ENCODE measurements at regions not wholly inside any gene's neighbourhood (a gene's known extent, or its start where the extent isn't known, plus 50 kb on each side); places are given as distances from the start of the nearest gene placed in this dataset.
A peak's percentile ranks its signal among the peaks of the same experiment; 100 is the strongest.

GRCh38 chr10:70939441-70940003 is 51.2 kb upstream of the PCBD1 start:
- TF ChIP-seq EZH2 (IDR thresholded peaks at IDR 0.05) (no peak), EZH2phosphoT487 (IDR thresholded peaks at IDR 0.05) (no peak)
- TF ChIP-seq, protein P1, sequence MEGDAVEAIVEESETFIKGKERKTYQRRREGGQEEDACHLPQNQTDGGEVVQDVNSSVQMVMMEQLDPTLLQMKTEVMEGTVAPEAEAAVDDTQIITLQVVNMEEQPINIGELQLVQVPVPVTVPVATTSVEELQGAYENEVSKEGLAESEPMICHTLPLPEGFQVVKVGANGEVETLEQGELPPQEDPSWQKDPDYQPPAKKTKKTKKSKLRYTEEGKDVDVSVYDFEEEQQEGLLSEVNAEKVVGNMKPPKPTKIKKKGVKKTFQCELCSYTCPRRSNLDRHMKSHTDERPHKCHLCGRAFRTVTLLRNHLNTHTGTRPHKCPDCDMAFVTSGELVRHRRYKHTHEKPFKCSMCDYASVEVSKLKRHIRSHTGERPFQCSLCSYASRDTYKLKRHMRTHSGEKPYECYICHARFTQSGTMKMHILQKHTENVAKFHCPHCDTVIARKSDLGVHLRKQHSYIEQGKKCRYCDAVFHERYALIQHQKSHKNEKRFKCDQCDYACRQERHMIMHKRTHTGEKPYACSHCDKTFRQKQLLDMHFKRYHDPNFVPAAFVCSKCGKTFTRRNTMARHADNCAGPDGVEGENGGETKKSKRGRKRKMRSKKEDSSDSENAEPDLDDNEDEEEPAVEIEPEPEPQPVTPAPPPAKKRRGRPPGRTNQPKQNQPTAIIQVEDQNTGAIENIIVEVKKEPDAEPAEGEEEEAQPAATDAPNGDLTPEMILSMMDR (IDR thresholded peaks at IDR 0.05): no peak
- H3K4me1 ChIP-seq: peaks cover 3% of the 10 kb centered on the region
- Mint-ChIP-seq H3K4me1 (peaks cover 22% of the 10 kb centered on the region), H3K36me3 (no peaks in the 10 kb centered on the region), H3K27ac (no peak overlapping the region), H3K9me3 (no peaks in the 10 kb centered on the region), H3K27me3 (ENCODE audit: insufficient read depth, low read depth) (peaks cover 6% of the 10 kb centered on the region), H3K4me3 (no peak overlapping the region)
- no peak overlapping the region for H3K4me3 ChIP-seq
- no peak overlapping the region for H3K27ac ChIP-seq
- H3K27me3 ChIP-seq: no peaks in the 10 kb centered on the region
- no peaks in the 10 kb centered on the region for H3K9me3 ChIP-seq (ENCODE audit: low read depth)
- no peak overlapping the region for H3K9ac ChIP-seq
- no peak overlapping the region for H2AFZ ChIP-seq (replicated peaks)
- no peaks in the 10 kb centered on the region for H3K79me2 ChIP-seq (ENCODE audit: low read depth)
- H3K4me2 ChIP-seq: no peak overlapping the region
- H4K20me1 ChIP-seq (ENCODE audit: low read depth): no peaks in the 10 kb centered on the region
- no peaks in the 10 kb centered on the region for H3K36me3 ChIP-seq
- H3F3A ChIP-seq (ENCODE audit: low read depth): peaks cover 4% of the 10 kb centered on the region
- DNase-seq (ENCODE audit: low spot score): no peak

DNA sequence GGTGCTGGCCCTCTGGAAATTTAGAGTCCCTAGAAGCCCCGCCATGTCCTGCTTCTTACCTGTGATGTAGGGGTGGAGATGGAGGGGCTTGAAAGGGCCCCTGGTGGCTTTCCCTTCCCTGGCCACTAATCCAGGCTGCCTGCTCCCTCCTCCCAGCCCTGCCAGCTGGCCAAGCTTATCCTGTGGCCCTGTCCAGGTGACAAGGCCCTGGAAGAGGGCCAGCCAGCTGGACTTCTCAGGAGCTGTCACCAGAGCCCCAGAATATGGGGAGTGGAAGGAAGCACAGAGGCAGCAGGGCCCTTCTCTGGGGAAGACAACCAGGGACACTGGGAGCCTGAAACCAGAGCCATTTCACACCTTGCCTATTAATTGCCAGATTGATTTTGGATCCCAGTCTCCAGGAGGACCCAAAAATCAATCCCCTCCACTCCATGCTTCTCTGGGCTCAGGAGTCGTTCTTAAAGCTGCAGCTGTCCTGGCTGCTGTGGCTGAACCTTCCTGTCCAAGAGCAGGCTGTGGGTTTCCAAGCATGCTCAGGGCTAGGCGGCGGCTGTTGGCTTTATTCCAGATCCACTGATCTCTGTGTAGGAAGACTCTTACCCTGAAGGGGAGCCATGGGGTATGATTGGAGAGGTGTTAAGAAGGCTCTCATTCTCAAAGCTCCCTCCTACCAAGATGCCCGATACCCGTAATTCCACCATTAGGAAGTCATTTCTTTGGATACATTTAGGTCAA is 52.6 kb upstream of the PCBD1 start:
- DNase-seq (ENCODE audit: low spot score): no peak
- TF ChIP-seq, protein P1 (IDR thresholded peaks at IDR 0.05): no peak
- no peak for TF ChIP-seq EZH2phosphoT487 (IDR thresholded peaks at IDR 0.05)
- no peak for TF ChIP-seq EZH2 (IDR thresholded peaks at IDR 0.05)
- Histone ChIP-seq H3K27ac (no peak overlapping the region), H3K4me2 (no peak overlapping the region), H3K79me2 (ENCODE audit: low read depth) (no peaks in the 10 kb centered on the region), H3K4me3 (no peak overlapping the region), H3K27me3 (no peaks in the 10 kb centered on the region), H4K20me1 (ENCODE audit: low read depth) (no peaks in the 10 kb centered on the region), H3K4me1 (peaks cover 3% of the 10 kb centered on the region), H3K9me3 (ENCODE audit: low read depth) (no peaks in the 10 kb centered on the region), H2AFZ (replicated peaks) (no peak overlapping the region), H3K36me3 (no peaks in the 10 kb centered on the region), H3K9ac (no peak overlapping the region), H3F3A (ENCODE audit: low read depth) (peaks cover 4% of the 10 kb centered on the region)
- Mint-ChIP-seq H3K27ac (peak overlapping the region; percentile 53), H3K4me3 (no peak overlapping the region), H3K36me3 (no peaks in the 10 kb centered on the region), H3K27me3 (ENCODE audit: insufficient read depth, low read depth) (peaks cover 9% of the 10 kb centered on the region), H3K4me1 (peaks cover 22% of the 10 kb centered on the region), H3K9me3 (no peaks in the 10 kb centered on the region)

DNA sequence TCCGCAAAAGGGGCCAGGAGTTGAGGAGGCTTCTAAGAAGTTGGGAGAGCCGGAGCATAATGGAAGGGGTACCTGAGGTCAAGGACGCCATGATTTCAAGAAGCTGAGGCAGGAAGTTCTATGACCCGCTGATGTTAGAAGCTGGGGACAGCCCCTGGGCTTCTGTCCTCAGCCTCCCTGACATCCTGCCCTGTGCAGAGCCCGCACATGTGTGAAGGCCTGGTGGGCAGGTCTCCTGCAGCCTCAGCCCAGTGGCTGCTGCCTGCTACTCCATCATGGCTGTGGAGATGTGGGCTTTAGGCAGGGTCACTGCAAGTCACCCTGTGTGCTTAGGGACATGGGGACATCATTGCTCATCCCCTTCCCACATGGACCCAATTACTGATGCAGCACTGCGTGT is 53.8 kb upstream of the PCBD1 start:
- Histone ChIP-seq H3K4me2 (no peak overlapping the region), H3K79me2 (ENCODE audit: low read depth) (no peaks in the 10 kb centered on the region), H2AFZ (replicated peaks) (no peak overlapping the region), H3F3A (ENCODE audit: low read depth) (peaks cover 4% of the 10 kb centered on the region), H3K27ac (no peak overlapping the region), H3K4me3 (no peak overlapping the region), H3K9me3 (ENCODE audit: low read depth) (no peaks in the 10 kb centered on the region), H4K20me1 (ENCODE audit: low read depth) (no peaks in the 10 kb centered on the region), H3K9ac (no peak overlapping the region), H3K4me1 (peaks cover 3% of the 10 kb centered on the region), H3K27me3 (no peaks in the 10 kb centered on the region), H3K36me3 (no peaks in the 10 kb centered on the region)
- H3K36me3 Mint-ChIP-seq: no peaks in the 10 kb centered on the region
- H3K27ac Mint-ChIP-seq: no peak overlapping the region
- TF ChIP-seq EZH2 (IDR thresholded peaks at IDR 0.05): no peak
- TF ChIP-seq, protein P1 (IDR thresholded peaks at IDR 0.05): no peak
- TF ChIP-seq EZH2phosphoT487 (IDR thresholded peaks at IDR 0.05): no peak
- H3K4me3 Mint-ChIP-seq: no peak overlapping the region
- H3K4me1 Mint-ChIP-seq: peaks cover 19% of the 10 kb centered on the region
- DNase-seq (ENCODE audit: low spot score): no peak
- H3K9me3 Mint-ChIP-seq: no peaks in the 10 kb centered on the region
- peaks cover 6% of the 10 kb centered on the region for H3K27me3 Mint-ChIP-seq (ENCODE audit: insufficient read depth, low read depth)

Data from neural progenitor cell (in vitro differentiated cells).